Activated CD4-positive, CD25-positive, alpha-beta regulatory T cell treated with anti-CD3 and anti-CD28 coated beads, Interleukin-2, amount 50 U/mL, for 24 hours (primary cell): ENCODE measurements at regions not wholly inside any gene's neighbourhood (a gene's known extent, or its start where the extent isn't known, plus 50 kb on each side); places are given as distances from the start of the nearest gene placed in this dataset.
A peak's percentile ranks its signal among the peaks of the same experiment; 100 is the strongest.
"Not testable (repeated sequence)": the region's sequence is repeated elsewhere in the genome, so short reads cannot be mapped to it uniquely, and the experiment has no call there.

Source experiments
- ATAC-seq, 2 donors: fragments of 150-1000 bp; cut with Tn5 transposase; one replicate each; pipeline ENCODE4 v1.10.0; 2021; ENCODE audit warnings: mild to moderate bottlenecking in 1 of 2, moderate library complexity in 1 of 2

- no peak for ATAC-seq
These were observed 132.6 kb downstream of the CUL2 start for GRCh38 chr10:34957531-34957930.

GRCh38 chr10:34956756-34957155, 133.4 kb downstream of the CUL2 start:
- ATAC-seq = no peak

GRCh38 chr10:34955391-34955790, 134.8 kb downstream of the CUL2 start:
- ATAC-seq = no peak

GRCh38 chr10:34954142-34954541, 136.0 kb downstream of the CUL2 start:
- ATAC-seq = no peak

GRCh38 chr10:34951263-34951887, 136.3 kb upstream of the PARD3 start:
- peak in 1 of 2 donors; percentile 41 for ATAC-seq

GRCh38 chr10:34945951-34946522, 130.9 kb upstream of the PARD3 start:
- not testable (repeated sequence) for ATAC-seq

GRCh38 chr10:34941471-34942357, 126.6 kb upstream of the PARD3 start:
- ATAC-seq = no peak

GRCh38 chr10:34940436-34940835, 125.3 kb upstream of the PARD3 start:
- ATAC-seq = no peak

GRCh38 chr10:34938399-34938670, 123.2 kb upstream of the PARD3 start:
- ATAC-seq = no peak

- not testable (repeated sequence) for ATAC-seq
These were observed 122.7 kb upstream of the PARD3 start for GRCh38 chr10:34937643-34938398.

- ATAC-seq = no peak
These were observed 121.0 kb upstream of the PARD3 start for GRCh38 chr10:34936061-34936460.

- no peak for ATAC-seq
These were observed 118.6 kb upstream of the PARD3 start for GRCh38 chr10:34933676-34934075.

- no peak for ATAC-seq
These were observed 117.1 kb upstream of the PARD3 start for GRCh38 chr10:34932235-34932634.

- no peak for ATAC-seq
These were observed 116.1 kb upstream of the PARD3 start for GRCh38 chr10:34931216-34931615.

GRCh38 chr10:34922138-34922537, 107.0 kb upstream of the PARD3 start:
- no peak for ATAC-seq

GRCh38 chr10:34920578-34920977, 105.5 kb upstream of the PARD3 start:
- ATAC-seq = no peak

GRCh38 chr10:34918776-34919315, 103.8 kb upstream of the PARD3 start:
- ATAC-seq = no peak

GRCh38 chr10:34918060-34918775, 103.1 kb upstream of the PARD3 start:
- ATAC-seq = no peak

GRCh38 chr10:34916314-34916713, 101.2 kb upstream of the PARD3 start:
- ATAC-seq = peak in 1 of 2 donors; percentile 35

GRCh38 chr10:34912771-34913170, 97.7 kb upstream of the PARD3 start:
- no peak for ATAC-seq

GRCh38 chr10:34911661-34912205, 96.6 kb upstream of the PARD3 start:
- ATAC-seq = no peak

- no peak for ATAC-seq
These were observed 93.4 kb upstream of the PARD3 start for GRCh38 chr10:34908481-34908880.
